Fibroblast of skin of right quadriceps (primary cell): ENCODE measurements at regions not wholly inside any gene's neighbourhood (a gene's known extent, or its start where the extent isn't known, plus 50 kb on each side); places are given as distances from the start of the nearest gene placed in this dataset.

Experiments
- DNase-seq: peaks from one replicate; pipeline ENCODE4 v3.0.0-alpha.2; 2013

- DNase-seq = no peak
These were observed 133.4 kb downstream of the ATG4C start for GRCh38 chr1:62917314-62917713.

DNA sequence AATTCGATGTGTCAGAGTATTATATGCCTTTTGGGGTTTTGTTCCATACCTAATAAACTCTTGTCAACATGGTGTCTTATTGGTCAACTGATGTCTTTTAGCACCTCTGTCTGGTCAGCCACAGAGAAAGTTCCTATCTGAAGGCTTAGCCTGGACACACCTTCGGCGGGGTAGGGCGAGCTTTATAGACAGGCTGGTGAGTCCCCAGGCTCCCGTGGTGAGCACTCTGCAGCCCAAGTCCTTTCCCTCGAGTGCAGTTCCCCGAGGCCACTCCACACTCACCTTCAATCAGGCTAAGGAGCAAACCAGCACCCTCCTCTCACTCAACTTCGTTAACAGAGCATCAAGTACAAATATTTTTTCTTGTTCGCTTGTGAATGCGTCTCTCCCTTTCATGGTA lies 133.9 kb downstream of the ATG4C start:
- DNase-seq = no peak

DNA sequence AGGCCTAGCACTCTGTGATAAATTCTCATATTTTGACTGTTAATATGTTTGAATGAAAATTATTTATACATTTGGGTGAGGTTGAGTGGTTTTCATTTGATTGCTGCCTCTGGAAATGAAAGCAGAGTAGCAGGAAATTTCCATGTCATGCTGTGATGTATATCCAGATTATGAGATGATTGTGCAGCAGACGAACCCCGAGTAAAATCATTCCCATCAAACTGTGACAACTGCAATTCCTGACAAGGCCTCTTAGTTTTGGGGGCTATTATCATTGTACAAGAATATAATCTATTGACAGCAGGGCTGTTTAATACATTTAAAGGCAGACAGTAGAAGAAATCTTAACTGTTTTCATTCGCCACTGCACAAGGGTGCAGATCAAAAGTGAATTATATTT lies 134.8 kb downstream of the ATG4C start:
- DNase-seq = no peak

- no peak for DNase-seq
These were observed 138.1 kb downstream of the ATG4C start for GRCh38 chr1:62922006-62922405.

DNA sequence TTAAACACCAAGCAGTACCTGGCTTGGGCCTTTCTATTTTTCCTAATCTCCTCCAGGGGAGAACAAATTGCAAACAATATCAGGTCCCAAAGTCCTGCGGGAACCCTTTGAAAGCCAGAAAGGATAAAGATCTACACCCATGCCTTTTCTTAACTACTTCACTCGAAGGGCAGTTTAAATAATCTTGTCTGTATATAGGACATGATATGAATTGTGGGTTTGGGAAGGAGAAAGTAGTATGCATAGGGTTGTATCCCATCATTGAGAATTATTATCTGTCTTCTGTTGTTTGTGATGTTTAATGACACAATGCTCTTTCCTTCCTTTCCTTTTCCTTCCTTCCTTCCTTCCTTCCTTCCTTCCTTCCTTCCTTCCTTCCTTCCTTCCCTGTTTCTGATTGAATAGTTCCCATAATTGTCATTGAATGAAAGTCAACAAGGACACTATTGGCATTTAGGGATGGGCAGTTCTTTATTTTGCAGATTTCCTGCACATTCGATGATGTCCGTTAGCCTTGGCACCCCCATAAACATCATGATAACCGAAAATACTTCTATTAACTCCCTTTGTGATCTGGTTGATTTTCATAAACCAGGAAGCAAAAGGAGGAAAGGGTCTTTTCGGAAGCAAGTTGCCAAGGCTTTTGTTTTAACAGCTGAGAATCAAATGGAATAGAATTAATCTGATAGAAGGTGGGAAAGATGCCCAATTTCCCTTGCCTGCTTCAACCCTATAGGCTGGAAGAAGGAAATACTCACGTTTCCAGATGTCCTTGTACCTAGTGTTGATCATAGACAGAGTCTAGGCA lies 141.3 kb downstream of the ATG4C start:
- no peak for DNase-seq

- DNase-seq = no peak
These were observed 142.8 kb downstream of the ATG4C start for GRCh38 chr1:62926681-62927252.

GRCh38 chr1:62928885-62929284 lies 145.0 kb downstream of the ATG4C start:
- DNase-seq = no peak

DNA sequence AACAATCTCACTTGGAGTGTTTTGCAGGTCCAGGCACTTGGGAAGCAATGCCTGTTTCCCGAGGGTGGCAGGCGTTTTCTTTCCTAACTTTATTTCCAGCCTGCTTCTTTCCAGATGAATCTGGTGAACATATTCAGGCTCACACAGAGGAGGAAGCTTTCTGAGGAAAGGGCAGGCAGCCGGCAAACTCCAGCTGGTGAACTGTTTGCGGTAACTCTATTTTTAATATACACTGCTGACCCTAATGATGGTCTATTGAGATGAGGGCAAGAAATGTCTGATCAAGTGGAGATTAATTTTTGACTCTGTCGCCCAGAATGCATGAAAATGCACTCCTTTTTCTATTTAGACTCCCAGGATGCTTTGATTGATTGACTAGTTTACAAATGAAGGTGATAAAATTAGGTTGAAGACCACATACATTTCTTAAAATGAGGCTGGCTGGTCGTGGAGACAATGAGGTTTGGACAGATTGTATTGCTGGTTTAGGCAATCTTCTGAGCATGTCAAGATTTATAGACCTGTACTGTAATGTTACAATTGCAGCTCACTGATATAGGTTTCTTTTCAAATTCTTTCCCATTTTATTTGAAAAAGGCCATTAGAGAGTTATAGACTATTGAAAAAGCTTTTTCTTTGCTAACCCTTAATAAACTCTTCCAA lies 153.8 kb downstream of the ATG4C start:
- no peak for DNase-seq

GRCh38 chr1:62941780-62942179 lies 157.8 kb downstream of the ATG4C start:
- no peak for DNase-seq

DNA sequence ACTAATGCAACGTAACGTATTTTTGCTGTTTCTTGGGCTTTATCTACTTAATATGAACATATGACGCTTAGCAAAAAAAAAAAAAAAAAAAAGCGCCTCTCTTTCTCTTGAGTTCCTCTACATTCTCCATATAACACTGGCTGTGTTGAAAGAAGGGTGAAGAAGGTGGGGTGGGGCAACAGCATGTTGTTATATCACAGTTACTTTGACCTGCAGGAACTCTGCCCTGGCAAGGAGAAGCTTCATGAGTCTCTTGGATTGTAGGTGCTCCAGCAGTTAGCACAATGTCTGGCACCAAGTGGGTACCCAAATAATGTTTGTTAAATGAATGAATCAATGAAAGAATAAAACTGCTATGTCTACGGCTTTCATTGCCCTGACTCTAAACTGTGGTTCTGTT lies 162.6 kb downstream of the ATG4C start:
- no peak for DNase-seq

GRCh38 chr1:62951428-62951827 lies 167.5 kb downstream of the ATG4C start:
- no peak for DNase-seq

- no peak for DNase-seq
These were observed 168.7 kb downstream of the ATG4C start for GRCh38 chr1:62952596-62952995.

DNA sequence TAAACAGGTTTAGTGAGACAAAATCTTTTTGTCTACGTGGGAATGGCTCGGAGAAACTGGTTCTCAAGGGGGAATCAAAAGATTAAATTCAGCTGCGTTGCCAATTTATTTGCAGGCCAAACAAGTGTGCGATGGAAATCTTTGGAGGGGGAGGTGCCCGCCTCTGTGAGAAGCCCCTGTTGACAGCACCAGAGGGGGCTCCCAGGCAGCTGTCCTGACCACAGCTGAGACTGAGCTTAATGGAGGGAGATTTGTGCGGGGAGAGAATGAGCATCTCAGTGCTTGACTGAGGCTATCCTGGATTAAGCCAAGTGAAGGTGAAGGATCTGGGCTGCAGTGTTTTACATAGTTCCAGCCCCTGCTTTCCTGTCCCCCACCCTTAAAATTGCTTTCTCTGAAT lies 169.7 kb downstream of the ATG4C start:
- no peak for DNase-seq

DNA sequence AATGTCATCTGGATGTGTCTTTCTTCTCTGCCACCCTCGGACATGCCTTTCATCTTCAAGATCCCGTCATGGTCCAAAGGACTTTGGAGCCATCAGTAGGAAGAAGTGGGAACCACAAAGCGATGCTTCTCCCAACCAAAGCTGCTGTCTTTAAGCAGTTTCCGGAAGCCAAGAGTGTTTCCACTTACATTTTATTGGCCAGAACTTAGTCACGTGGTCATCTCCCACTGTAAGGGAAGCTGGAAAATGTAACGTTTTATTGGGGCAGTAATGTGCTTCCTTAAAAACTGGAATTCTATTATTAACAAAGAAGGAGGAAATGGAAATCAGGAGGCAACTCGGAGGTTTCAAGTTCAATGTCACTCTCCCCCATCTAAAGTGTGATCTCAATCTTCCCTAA lies 170.8 kb downstream of the ATG4C start:
- DNase-seq = no peak

DNA sequence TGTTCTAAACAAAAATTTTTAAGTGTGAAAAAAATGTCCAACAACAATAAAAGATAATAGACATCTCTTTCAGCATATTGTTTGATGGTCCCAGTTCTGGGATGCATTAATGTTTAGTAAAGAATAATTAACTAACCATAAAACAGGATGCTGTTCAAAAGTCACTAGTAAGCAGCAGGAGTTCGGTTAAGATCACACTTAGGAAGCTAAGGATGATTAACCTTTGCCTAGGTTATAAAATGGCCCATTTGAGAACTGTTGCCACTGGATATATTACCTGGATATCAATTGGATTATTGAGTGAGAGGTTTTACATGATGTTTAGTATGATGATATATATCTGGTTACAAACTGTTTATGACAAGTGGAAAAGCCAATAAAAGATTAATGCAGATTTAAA lies 171.7 kb downstream of the ATG4C start:
- DNase-seq = no peak

DNA sequence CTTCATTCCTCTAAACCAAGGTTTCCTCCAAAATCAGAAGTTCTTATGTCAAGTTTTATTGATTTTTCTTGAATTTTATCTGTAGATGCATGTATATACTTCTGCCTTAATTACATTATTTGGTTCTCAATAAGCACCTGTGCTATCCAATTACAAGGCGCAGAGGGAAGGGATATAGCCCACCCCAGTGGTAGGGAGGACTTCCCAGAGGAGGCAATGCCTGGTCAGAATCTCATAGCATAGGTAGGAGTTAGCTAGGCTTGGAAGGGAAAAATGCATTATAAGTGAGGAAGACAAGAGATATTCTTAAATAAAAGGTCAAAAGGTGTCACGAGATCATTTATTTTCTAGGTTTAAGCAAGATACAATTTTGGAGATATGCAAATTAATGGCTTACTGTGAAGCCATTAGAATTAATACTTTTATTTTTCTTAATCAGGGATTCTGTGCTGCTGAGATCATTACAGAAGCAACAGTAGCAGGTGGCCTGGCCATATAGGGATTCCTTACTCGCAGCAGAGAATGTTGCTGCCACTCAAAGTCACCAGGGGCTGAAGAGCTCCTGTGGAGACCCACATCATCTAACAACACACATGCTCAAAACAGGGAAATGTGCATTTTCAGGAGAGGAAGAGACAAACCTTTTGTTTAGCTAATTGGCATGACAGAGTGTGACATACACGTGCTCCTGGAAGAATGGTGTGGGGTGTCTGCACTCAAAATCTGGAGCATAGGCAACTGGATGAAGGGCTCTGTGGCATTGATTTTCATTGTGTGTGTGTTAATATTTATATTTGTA lies 178.3 kb downstream of the ATG4C start:
- DNase-seq = no peak

DNA sequence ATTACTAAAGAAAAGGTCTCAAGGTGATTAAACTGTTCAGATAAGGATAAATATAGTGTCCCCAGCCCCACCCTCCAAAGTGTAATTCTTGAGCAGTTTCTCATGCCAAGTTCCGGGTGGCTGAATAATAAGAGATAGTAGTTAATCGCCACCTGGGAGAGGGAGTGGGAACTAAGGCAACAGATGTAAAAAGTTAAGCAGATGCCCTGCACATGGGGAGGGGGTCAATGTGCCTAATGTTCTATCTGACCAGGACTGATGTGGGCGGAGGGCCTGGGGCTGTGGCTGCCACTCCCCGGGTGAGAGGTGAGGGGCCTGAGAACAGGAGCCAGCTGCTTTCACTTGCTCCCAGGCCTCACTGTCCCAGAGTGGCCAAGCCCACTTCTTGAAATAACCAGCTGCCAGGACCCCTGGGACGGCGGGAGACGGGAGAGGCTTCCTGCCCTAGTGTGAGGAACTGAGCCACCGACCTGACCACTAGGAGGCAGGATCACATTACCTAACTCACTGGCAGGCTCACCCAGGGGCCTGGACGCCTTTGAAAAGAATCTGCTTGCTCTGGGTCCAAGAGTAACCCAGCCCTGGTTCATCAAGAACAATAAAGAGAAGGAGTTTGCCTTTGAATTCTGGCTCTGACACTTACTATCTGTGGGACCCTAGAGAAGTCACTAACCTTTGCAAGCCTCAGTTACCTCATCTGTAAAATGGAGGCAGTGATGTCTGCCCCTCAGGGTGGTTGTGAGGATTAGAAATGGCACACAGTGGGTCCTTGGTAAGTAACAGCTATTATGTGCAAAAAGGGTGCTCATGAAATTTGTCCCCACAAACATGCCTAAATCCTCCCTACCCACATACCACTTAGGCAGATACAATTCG lies 179.2 kb downstream of the ATG4C start:
- DNase-seq = peak; percentile 25

DNA sequence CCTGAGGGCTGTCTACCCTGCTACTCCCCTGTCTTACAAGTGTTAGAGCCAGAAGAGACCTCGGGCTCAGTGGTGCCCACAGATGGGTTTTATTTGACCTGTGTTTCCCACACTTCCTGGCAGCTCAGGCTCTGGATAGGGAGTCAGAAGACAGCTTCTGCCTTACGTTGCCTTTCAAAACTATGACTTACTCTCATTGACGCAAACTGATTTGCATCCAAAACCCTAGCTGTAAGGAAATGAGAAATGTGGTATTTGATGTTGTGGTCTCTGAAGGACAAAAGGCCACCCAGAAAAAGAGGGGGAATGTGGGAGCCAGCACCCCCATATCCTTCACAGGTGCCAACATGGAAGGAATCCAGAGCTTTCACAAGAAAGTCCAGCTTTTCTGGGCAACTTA lies 180.2 kb downstream of the ATG4C start:
- DNase-seq = no peak

- no peak for DNase-seq
These were observed 183.1 kb downstream of the ATG4C start for GRCh38 chr1:62967031-62967430.

DNA sequence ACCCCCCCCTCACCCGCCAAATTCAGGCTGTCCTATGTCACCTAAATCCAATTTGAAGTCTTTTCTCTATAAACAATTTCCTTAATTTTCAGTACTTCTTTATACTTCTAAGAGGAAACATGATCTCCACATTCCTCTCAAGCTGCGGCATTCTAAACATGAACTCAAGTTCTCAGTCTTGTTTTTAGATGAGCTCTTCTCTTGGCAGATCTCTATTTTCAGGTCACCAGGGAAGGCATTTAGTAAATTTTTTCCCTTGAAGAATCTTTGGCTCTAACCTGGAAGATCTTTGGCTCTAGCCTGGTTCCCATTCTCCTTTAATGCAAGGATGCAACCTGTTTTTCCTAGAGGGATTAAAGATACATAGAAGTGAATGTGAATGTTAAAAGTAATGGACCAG lies 193.4 kb downstream of the ATG4C start:
- DNase-seq = no peak

DNA sequence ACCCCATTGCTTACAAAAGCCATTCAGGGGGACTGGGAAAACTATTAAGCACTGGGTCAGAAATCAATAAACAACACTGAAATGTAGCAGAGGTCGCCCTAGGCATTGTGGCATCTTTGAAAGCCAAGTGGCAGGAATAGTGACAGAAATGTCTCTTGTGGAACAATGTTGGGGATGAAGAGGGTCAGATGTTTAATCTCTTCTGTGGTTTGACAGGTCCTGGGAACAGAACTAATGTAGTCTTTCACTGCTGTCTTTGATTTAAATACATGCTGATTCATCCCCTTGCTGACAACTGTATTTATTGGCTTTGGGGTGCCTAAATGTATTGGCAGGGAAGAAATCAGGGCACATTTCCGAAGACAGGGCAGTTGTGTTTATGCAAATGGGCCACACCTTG lies 194.8 kb downstream of the ATG4C start:
- no peak for DNase-seq

DNA sequence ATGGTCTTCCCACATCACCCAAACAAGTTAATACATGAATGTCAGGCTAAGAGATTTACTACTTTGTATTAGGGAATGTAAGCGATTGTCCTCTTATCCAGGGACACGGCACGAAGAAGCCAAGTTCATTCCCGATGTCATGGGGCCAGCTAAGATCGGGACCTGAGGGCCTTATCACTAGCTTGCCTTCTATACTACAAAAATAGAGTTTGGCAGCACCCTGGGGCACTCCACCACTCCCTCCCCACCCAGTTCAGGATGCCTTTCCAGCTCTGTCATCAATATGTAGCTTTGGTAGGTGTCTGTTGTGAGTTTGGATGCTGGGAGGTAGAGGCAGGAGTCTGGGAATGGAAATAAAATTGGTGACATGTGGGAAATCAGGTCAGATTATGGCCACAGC lies 197.5 kb downstream of the ATG4C start:
- no peak for DNase-seq

GRCh38 chr1:62988867-62989266 lies 204.9 kb downstream of the ATG4C start:
- no peak for DNase-seq
